Inflammatory macrophage (primary cell): ENCODE measurements at regions not wholly inside any gene's neighbourhood (a gene's known extent, or its start where the extent isn't known, plus 50 kb on each side); places are given as distances from the start of the nearest gene placed in this dataset.

Experiments used
- DNase-seq, 2 donors: peaks; one replicate each; pipeline ENCODE4 v3.0.0-alpha.2; 2020 to 2022

- no peak for DNase-seq
These were observed 94.8 kb upstream of the CYP1B1 start for GRCh38 chr2:38170733-38171132.

GRCh38 chr2:38170067-38170466, 94.1 kb upstream of the CYP1B1 start:
- no peak for DNase-seq

- DNase-seq = peak in 1 of 2 donors; percentile 30
These were observed 92.9 kb upstream of the CYP1B1 start for GRCh38 chr2:38168710-38169480.

- DNase-seq = no peak
These were observed 92.0 kb upstream of the CYP1B1 start for GRCh38 chr2:38167968-38168350.

GRCh38 chr2:38165698-38166097, 89.7 kb upstream of the CYP1B1 start:
- DNase-seq = no peak

GRCh38 chr2:38164881-38165280, 88.9 kb upstream of the CYP1B1 start:
- DNase-seq = no peak

- DNase-seq = no peak
These were observed 87.6 kb upstream of the CYP1B1 start for GRCh38 chr2:38163579-38163978.

GRCh38 chr2:38163006-38163405, 87.1 kb upstream of the CYP1B1 start:
- no peak for DNase-seq

- no peak for DNase-seq
These were observed 84.6 kb upstream of the CYP1B1 start for GRCh38 chr2:38160516-38160915.

GRCh38 chr2:38159597-38159996, 83.6 kb upstream of the CYP1B1 start:
- no peak for DNase-seq

- DNase-seq = no peak
These were observed 83.2 kb upstream of the CYP1B1 start for GRCh38 chr2:38159191-38159590.

GRCh38 chr2:38158378-38159118, 82.6 kb upstream of the CYP1B1 start:
- no peak for DNase-seq

GRCh38 chr2:38156436-38156835, 80.5 kb upstream of the CYP1B1 start:
- DNase-seq = no peak

GRCh38 chr2:38155015-38155414, 79.1 kb upstream of the CYP1B1 start:
- no peak for DNase-seq

GRCh38 chr2:38154395-38154794, 78.4 kb upstream of the CYP1B1 start:
- peak; percentile 69 to 81 for DNase-seq

GRCh38 chr2:38153476-38154135, 77.7 kb upstream of the CYP1B1 start:
- DNase-seq = no peak

- DNase-seq = no peak
These were observed 77.0 kb upstream of the CYP1B1 start for GRCh38 chr2:38152913-38153312.

- DNase-seq = peak; percentile 40 to 50
These were observed 76.1 kb upstream of the CYP1B1 start for GRCh38 chr2:38152035-38152434.

GRCh38 chr2:38149531-38149930, 73.6 kb upstream of the CYP1B1 start:
- peak; percentile 42 to 62 for DNase-seq

- DNase-seq = peak; percentile 91 to 95
These were observed 72.5 kb upstream of the CYP1B1 start for GRCh38 chr2:38148501-38148900.

GRCh38 chr2:38147333-38148121, 71.6 kb upstream of the CYP1B1 start:
- no peak for DNase-seq

GRCh38 chr2:38146907-38147307, 71.0 kb upstream of the CYP1B1 start:
- peak; percentile 87 to 96 for DNase-seq
